T-cell (primary cell): ENCODE measurements at regions not wholly inside any gene's neighbourhood (a gene's known extent, or its start where the extent isn't known, plus 50 kb on each side); places are given as distances from the start of the nearest gene placed in this dataset.
A peak's percentile ranks its signal among the peaks of the same experiment; 100 is the strongest.

Source experiments
- ATAC-seq, 4 experiments: fragments of 200-7000 bp in 3 of 4; fragments of 150-1000 bp in 1 of 4; cut with Tn5 transposase; replicated peaks in 1 of 4; 1 replicate in 3 of 4; 2 replicates in 1 of 4; pipeline ENCODE4 v1.10.0; 2021; ENCODE audit warnings: moderate library complexity in 3 of 4, mild to moderate bottlenecking in 2 of 4, moderate number of reproducible peaks in 1 of 4
- CTCF ChIA-PET, 2 donors: fragments of 300-600 bp; sonication (Branson Sonifier 250); formaldehyde crosslinking; loops; one replicate each; lab custom pipeline; 2022; ENCODE audit warnings: antibody characterized with exemption in 2 of 2; lab: Charles Lee
- POLR2A ChIA-PET, 2 donors: fragments of 300-600 bp; sonication (Branson Sonifier 250); formaldehyde crosslinking; loops; one replicate each; lab custom pipeline; 2022; ENCODE audit warnings: antibody characterized with exemption in 2 of 2; lab: Charles Lee
- DNase-seq, 35 experiments: peaks; one replicate each; pipeline versions ENCODE4 v3.0.0 to v3.0.0-alpha.2; 2013 to 2023
- H3K27ac ChIP-seq: one replicate; pipeline ENCODE4 v1.5.1; 2013; ENCODE audit warnings: low read length
- H3K27me3 ChIP-seq, 2 experiments: replicated peaks in 1 of 2; 1 replicate in 1 of 2; 2 replicates in 1 of 2; pipeline versions ENCODE4 v1.6.1 to v1.7.0; 2013; ENCODE audit warnings: low read length in 1 of 2, mixed read lengths in 1 of 2; ENCODE audit not compliant: control insufficient read depth in 2 of 2, insufficient read depth in 2 of 2; ENCODE audit errors: extremely low read depth in 1 of 2
- H3K36me3 ChIP-seq, 2 donors: 1 replicate in 1 of 2; 2 replicates in 1 of 2; pipeline versions ENCODE4 v1.6.1 to v1.7.0; 2013; ENCODE audit warnings: low read length in 1 of 2; ENCODE audit not compliant: control insufficient read depth in 2 of 2, insufficient read depth in 1 of 2; ENCODE audit errors: extremely low read depth in 1 of 2
- H3K4me1 ChIP-seq, 2 experiments: 1 replicate in 1 of 2; 2 replicates in 1 of 2; pipeline versions ENCODE4 v1.6.1 to v1.7.0; 2013; ENCODE audit warnings: low read length in 2 of 2, mixed read lengths in 1 of 2; ENCODE audit not compliant: insufficient read depth in 2 of 2, control insufficient read depth in 1 of 2; ENCODE audit errors: extremely low read depth in 1 of 2
- H3K4me3 ChIP-seq, 2 donors: 1 replicate in 1 of 2; 2 replicates in 1 of 2; pipeline versions ENCODE4 v1.5.1 to v1.7.0; 2013; ENCODE audit warnings: mild to moderate bottlenecking in 2 of 2, low read length in 1 of 2, moderate library complexity in 1 of 2; ENCODE audit not compliant: control insufficient read depth in 1 of 2; ENCODE audit errors: extremely low read depth in 1 of 2
- H3K9me3 ChIP-seq: 2 replicates; pipeline ENCODE4 v1.7.0; 2013
- H3K27ac Mint-ChIP-seq, 2 donors: one replicate each; pipeline ENCODE4 v1.8.0; 2020 to 2021; ENCODE audit warnings: mild to moderate bottlenecking in 2 of 2, mixed read lengths in 2 of 2
- H3K27me3 Mint-ChIP-seq, 2 donors: one replicate each; pipeline ENCODE4 v1.8.0; 2021 to 2022; ENCODE audit warnings: mixed read lengths in 2 of 2
- H3K36me3 Mint-ChIP-seq: one replicate; pipeline ENCODE4 v1.8.0; 2021; ENCODE audit warnings: mixed read lengths
- H3K4me1 Mint-ChIP-seq, 3 donors: one replicate each; pipeline ENCODE4 v1.8.0; 2020 to 2022; ENCODE audit warnings: mixed read lengths in 3 of 3, mild to moderate bottlenecking in 1 of 3
- H3K4me3 Mint-ChIP-seq, 3 donors: one replicate each; pipeline ENCODE4 v1.8.0; 2020 to 2022; ENCODE audit warnings: mild to moderate bottlenecking in 3 of 3, mixed read lengths in 3 of 3, moderate library complexity in 3 of 3
- H3K9me3 Mint-ChIP-seq, 3 donors: one replicate each; pipeline ENCODE4 v1.8.0; 2020 to 2022; ENCODE audit warnings: mixed read lengths in 3 of 3
- WGBS: methylation state at CpG from one replicate; pipeline ENCODE4 v1.1.5; 2013; ENCODE audit warnings: missing lambda C conversion rate; ENCODE audit not compliant: insufficient coverage; 5-methylcytosine and 5-hydroxymethylcytosine counted together

DNA sequence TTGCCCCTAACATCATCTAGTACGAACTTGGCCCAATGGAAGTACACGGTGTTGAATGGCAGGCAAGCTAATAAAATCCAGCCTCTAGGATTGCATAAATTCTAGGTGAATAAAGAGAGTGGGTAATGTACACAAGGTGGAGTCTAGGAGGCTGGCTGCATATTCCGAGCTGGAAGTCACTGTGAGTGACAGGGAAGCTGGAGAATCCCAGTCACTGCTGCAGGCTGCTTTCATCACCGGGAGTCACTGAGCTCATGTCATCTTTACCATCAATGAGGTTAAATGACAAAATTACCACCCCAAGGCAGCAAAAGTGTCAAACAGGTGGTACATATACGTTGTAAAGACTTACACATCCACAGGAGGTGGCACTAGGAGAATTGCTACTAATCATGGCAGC, 91.3 kb upstream of the HMHB1 start:
- CTCF ChIA-PET, result interaction anchor here in 1 of 2 donors (0.6 kb wide), 1 partner anchor 600 kb away, joined by 3 read pairs; no protein-coding TSS in a partner anchor
- no peaks in the 10 kb centered on the region for H3K27me3 ChIP-seq
- Mint-ChIP-seq H3K4me1 (peaks cover 0 to 2% (median 0%) of the 10 kb centered on the region in 3 donors), H3K36me3 (peaks cover 5% of the 10 kb centered on the region), H3K27me3 (no peaks in the 10 kb centered on the region), H3K9me3 (peaks cover 14 to 15% (median 14%) of the 10 kb centered on the region in 3 donors), H3K4me3 (no peak overlapping the region), H3K27ac (no peak overlapping the region)
- DNase-seq (no peak), ATAC-seq (no peak)
- H3K27ac ChIP-seq, result no peak overlapping the region
- POLR2A ChIA-PET, result interaction anchor here in 1 of 2 donors (0.6 kb wide), 1 partner anchor 100 kb away, joined by 5 read pairs; no protein-coding TSS in a partner anchor
- H3K4me1 ChIP-seq, result no peaks in the 10 kb centered on the region
- no peaks in the 10 kb centered on the region for H3K36me3 ChIP-seq
- 80% methylated on average over 4 of the region's 5 CpGs for WGBS
- H3K4me3 ChIP-seq, result no peak overlapping the region
- H3K9me3 ChIP-seq, result no peaks in the 10 kb centered on the region

DNA sequence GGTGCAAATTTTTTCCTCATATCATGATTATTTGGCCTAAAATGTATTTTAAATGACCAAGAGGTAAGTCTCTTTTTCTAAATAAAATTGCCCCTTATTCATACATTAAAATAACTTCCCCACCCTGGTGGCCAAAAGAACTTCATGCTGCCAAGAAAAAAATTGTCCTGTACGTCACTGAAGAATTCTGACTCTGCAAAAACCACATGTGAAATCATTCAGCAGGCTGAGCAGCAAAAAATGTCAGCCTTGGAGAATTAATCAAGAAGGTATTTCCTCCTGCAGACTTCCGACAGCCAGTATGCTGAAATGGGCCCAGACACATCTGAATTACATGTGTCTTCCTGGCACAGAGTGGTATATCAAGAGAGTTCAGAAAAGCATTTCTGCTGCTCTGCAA, 94.6 kb upstream of the HMHB1 start:
- Histone ChIP-seq H3K36me3 (no peaks in the 10 kb centered on the region), H3K27me3 (no peaks in the 10 kb centered on the region), H3K9me3 (no peaks in the 10 kb centered on the region), H3K4me3 (no peak overlapping the region), H3K4me1 (no peaks in the 10 kb centered on the region), H3K27ac (no peak overlapping the region)
- H3K36me3 Mint-ChIP-seq, result no peaks in the 10 kb centered on the region
- H3K27ac Mint-ChIP-seq, result no peak overlapping the region
- ChIA-PET POLR2A (no interaction called here), CTCF (no interaction called here)
- H3K27me3 Mint-ChIP-seq, result no peaks in the 10 kb centered on the region
- WGBS, result 36% methylated on average over 2 of the region's 2 CpGs
- H3K4me1 Mint-ChIP-seq, result peaks cover 0 to 2% (median 0%) of the 10 kb centered on the region in 3 donors
- peaks cover 0 to 3% (median 0%) of the 10 kb centered on the region in 3 donors for H3K9me3 Mint-ChIP-seq
- DNase-seq (peak in 1 of 35 experiments; percentile 19), ATAC-seq (no peak)
- H3K4me3 Mint-ChIP-seq, result no peak overlapping the region

DNA sequence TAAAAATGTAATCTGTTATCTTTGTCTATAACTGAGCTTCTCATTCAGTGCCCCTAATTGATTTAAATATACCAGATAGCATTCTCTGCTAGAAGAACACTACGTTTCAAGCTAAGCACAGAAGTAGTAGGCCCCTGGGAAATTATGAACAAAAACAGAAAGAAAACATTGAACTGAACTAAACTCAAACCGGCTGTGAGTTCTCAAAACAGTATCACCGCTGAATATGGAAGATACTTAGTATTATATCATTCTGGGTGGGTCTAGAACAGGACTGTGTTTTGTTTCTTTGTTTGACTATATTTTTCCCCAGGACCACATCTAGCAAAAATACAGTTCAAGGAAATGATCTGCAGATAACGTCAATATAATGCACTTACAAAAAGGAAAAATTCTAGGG, 95.1 kb upstream of the HMHB1 start:
- WGBS, result no CpG with 5 or more reads among the region's 4 CpGs
- H3K27me3 Mint-ChIP-seq, result no peaks in the 10 kb centered on the region
- no peaks in the 10 kb centered on the region for H3K4me1 ChIP-seq
- no peak overlapping the region for H3K27ac Mint-ChIP-seq
- DNase-seq (no peak), ATAC-seq (no peak)
- CTCF ChIA-PET, result no interaction called here
- no peak overlapping the region for H3K4me3 Mint-ChIP-seq
- H3K27me3 ChIP-seq, result no peaks in the 10 kb centered on the region
- no peak overlapping the region for H3K4me3 ChIP-seq
- POLR2A ChIA-PET, result no interaction called here
- H3K36me3 Mint-ChIP-seq, result no peaks in the 10 kb centered on the region
- H3K9me3 Mint-ChIP-seq, result peaks cover 0 to 3% (median 0%) of the 10 kb centered on the region in 3 donors
- no peak overlapping the region for H3K27ac ChIP-seq
- no peaks in the 10 kb centered on the region for H3K9me3 ChIP-seq
- H3K36me3 ChIP-seq, result no peaks in the 10 kb centered on the region
- H3K4me1 Mint-ChIP-seq, result peaks cover 0 to 2% (median 0%) of the 10 kb centered on the region in 3 donors

DNA sequence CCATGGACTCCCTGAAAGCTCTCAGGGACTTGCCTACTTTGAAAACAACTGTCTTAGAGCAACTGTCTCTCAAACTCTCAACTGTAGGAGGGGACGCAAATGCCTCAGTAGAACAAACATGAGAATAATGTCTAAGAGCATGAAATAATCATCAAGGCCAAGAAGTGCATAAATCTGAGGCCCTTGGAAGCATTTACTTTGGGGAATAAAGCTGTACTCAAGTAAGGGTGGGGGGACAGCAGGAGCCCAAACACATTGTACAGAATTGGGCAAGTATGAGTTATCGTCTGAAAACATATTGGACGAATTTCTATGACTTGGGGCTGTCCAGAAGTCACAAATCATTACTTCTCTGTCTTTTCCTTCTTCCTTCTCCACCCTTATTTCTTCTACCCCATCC, 96.3 kb upstream of the HMHB1 start:
- Mint-ChIP-seq H3K27me3 (no peaks in the 10 kb centered on the region), H3K4me3 (no peak overlapping the region), H3K4me1 (peaks cover 0 to 2% (median 0%) of the 10 kb centered on the region in 3 donors), H3K36me3 (no peaks in the 10 kb centered on the region), H3K27ac (no peak overlapping the region), H3K9me3 (no peaks in the 10 kb centered on the region)
- WGBS, result 100% methylated on average over 1 of the region's 3 CpGs
- H3K4me1 ChIP-seq, result no peaks in the 10 kb centered on the region
- H3K27ac ChIP-seq, result no peak overlapping the region
- ATAC-seq, result no peak
- ChIA-PET POLR2A (no interaction called here), CTCF (no interaction called here)
- no peaks in the 10 kb centered on the region for H3K36me3 ChIP-seq
- DNase-seq, result no peak
- H3K4me3 ChIP-seq, result no peak overlapping the region
- H3K9me3 ChIP-seq, result no peaks in the 10 kb centered on the region
- H3K27me3 ChIP-seq, result no peaks in the 10 kb centered on the region

DNA sequence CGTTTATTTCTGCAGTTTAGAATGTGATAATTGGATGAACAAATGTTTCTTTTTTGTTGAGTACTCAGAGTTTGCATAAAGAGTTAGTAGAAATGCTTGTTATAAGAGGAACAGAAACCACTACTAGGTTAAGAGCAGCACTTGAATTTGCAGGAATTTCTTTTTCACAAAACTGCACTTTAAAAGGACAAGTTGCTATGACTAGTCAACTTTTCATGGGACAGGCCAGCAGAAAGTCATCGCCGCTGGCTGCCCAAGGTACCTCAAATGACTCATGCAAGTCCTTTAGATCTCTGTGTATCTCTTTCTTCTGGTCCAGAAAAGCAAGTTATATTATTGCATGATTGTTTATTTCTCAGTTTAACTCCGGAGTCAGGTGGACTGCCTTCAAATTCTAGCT, 97.3 kb upstream of the HMHB1 start:
- Histone ChIP-seq H3K9me3 (no peaks in the 10 kb centered on the region), H3K4me1 (no peaks in the 10 kb centered on the region), H3K27me3 (no peaks in the 10 kb centered on the region), H3K4me3 (no peak overlapping the region), H3K36me3 (no peaks in the 10 kb centered on the region), H3K27ac (no peak overlapping the region)
- Mint-ChIP-seq H3K27me3 (no peaks in the 10 kb centered on the region), H3K4me1 (peaks cover 0 to 2% (median 0%) of the 10 kb centered on the region in 3 donors), H3K36me3 (no peaks in the 10 kb centered on the region), H3K27ac (no peak overlapping the region), H3K9me3 (no peaks in the 10 kb centered on the region), H3K4me3 (no peak overlapping the region)
- DNase-seq (no peak), ATAC-seq (no peak)
- CTCF ChIA-PET, result no interaction called here
- 93% methylated on average over 3 of the region's 4 CpGs for WGBS
- POLR2A ChIA-PET, result no interaction called here

DNA sequence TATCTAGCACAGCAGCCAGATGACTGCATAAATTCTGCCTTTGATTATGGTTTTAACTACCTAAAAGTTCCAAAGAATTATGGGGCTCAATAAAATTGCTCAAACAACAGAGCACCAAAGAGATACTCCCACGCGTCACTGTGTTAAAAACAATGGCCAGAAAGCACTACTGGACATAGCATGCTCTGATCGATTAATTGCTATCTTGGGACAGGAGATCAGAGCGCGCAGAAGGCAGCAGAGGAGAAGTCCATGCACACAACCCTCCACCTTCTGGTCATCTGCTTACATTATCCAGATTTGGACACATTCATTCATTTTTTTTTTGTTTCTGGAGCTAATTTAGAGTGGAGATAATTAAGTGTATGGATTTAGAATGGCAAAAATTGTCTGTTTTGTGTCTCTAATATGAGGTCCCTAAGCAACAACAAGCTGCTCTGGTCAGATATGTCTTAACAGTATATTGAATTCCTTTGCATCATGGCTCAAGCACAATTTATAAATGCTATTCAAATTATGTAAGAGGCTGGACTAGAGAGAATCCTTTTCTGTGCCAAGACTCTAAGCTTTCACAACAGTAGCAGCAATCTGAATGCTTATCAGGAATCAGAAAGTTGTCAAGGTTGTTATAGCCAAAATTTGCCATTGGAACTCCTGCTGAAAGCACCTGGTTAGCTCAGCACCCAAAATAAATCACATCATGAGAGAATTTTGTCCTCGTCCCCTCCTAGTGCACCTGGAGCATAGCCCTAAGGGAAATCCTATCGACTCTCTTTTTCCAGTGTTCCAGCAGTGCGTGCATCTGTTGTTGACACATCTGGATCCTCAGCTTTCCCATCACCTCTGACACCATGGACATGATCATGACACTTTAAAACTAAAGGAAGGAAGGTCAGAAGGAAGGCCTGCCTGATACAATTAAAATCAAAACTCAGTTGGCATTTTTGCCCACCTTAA, 98.6 kb upstream of the HMHB1 start:
- ATAC-seq, result no peak
- Histone ChIP-seq H3K4me3 (no peak overlapping the region), H3K36me3 (no peaks in the 10 kb centered on the region), H3K27ac (no peak overlapping the region), H3K9me3 (no peaks in the 10 kb centered on the region), H3K27me3 (no peaks in the 10 kb centered on the region), H3K4me1 (no peaks in the 10 kb centered on the region)
- 87% methylated on average over 4 of the region's 8 CpGs for WGBS
- Mint-ChIP-seq H3K9me3 (no peaks in the 10 kb centered on the region), H3K27me3 (no peaks in the 10 kb centered on the region), H3K27ac (no peak overlapping the region), H3K36me3 (no peaks in the 10 kb centered on the region), H3K4me3 (no peak overlapping the region), H3K4me1 (peaks cover 0 to 2% (median 0%) of the 10 kb centered on the region in 3 donors)
- ChIA-PET CTCF (no interaction called here), POLR2A (no interaction called here)
- no peak for DNase-seq
